CD1c-positive myeloid dendritic cell (primary cell): ENCODE measurements at regions not wholly inside any gene's neighbourhood (a gene's known extent, or its start where the extent isn't known, plus 50 kb on each side); places are given as distances from the start of the nearest gene placed in this dataset.

Source experiments
- DNase-seq: peaks from one replicate; pipeline ENCODE4 v3.0.0-alpha.2; 2016; ENCODE audit errors: extremely low spot score

- DNase-seq = no peak
Observed at GRCh38 chr1:4270651-4271337, 370.7 kb upstream of the C1orf174 start.

GRCh38 chr1:4271338-4271998 is 371.4 kb upstream of the C1orf174 start:
- DNase-seq = no peak

- DNase-seq = no peak
Observed at GRCh38 chr1:4272568-4272967, 372.5 kb upstream of the C1orf174 start.

GRCh38 chr1:4273243-4273642 is 373.2 kb upstream of the C1orf174 start:
- no peak for DNase-seq

GRCh38 chr1:4273747-4274146 is 373.7 kb upstream of the C1orf174 start:
- no peak for DNase-seq

GRCh38 chr1:4275083-4275482 is 375.0 kb upstream of the C1orf174 start:
- no peak for DNase-seq

- DNase-seq = no peak
Observed at GRCh38 chr1:4276238-4276637, 376.2 kb upstream of the C1orf174 start.

- no peak for DNase-seq
Observed at GRCh38 chr1:4277598-4277997, 376.8 kb upstream of the AJAP1 start.

- no peak for DNase-seq
Observed at GRCh38 chr1:4284976-4285375, 369.4 kb upstream of the AJAP1 start.

GRCh38 chr1:4292861-4293260 is 361.5 kb upstream of the AJAP1 start:
- DNase-seq = no peak

- DNase-seq = no peak
Observed at GRCh38 chr1:4298361-4299083, 355.9 kb upstream of the AJAP1 start.

- DNase-seq = no peak
Observed at GRCh38 chr1:4301007-4301406, 353.4 kb upstream of the AJAP1 start.

- no peak for DNase-seq
Observed at GRCh38 chr1:4303303-4303702, 351.1 kb upstream of the AJAP1 start.

GRCh38 chr1:4305526-4306301 is 348.7 kb upstream of the AJAP1 start:
- no peak for DNase-seq

GRCh38 chr1:4306559-4307467 is 347.6 kb upstream of the AJAP1 start:
- DNase-seq = no peak

GRCh38 chr1:4307468-4307845 is 347.0 kb upstream of the AJAP1 start:
- no peak for DNase-seq

- DNase-seq = no peak
Observed at GRCh38 chr1:4307911-4308545, 346.4 kb upstream of the AJAP1 start.

- no peak for DNase-seq
Observed at GRCh38 chr1:4308806-4309205, 345.6 kb upstream of the AJAP1 start.

- no peak for DNase-seq
Observed at GRCh38 chr1:4309676-4310320, 344.6 kb upstream of the AJAP1 start.

GRCh38 chr1:4310396-4310923 is 343.9 kb upstream of the AJAP1 start:
- DNase-seq = no peak
